OCI-LY3 (cell line): ENCODE measurements at regions not wholly inside any gene's neighbourhood (a gene's known extent, or its start where the extent isn't known, plus 50 kb on each side); places are given as distances from the start of the nearest gene placed in this dataset.

Experiments
- H2AFZ ChIP-seq: fragments of 200-600, 300-600 bp; shearing (Covaris generic); 2 replicates; pipeline ENCODE4 v1.6.0; 2014; ENCODE audit warnings: antibody characterized with exemption, low read depth, low read length
- H3K27ac ChIP-seq: fragments of 200-600, 300-600 bp; sonication (generic); 2 replicates; pipeline ENCODE4 v1.5.1; 2014; ENCODE audit warnings: mild to moderate bottlenecking, low read length, moderate library complexity, mixed read lengths
- H3K27me3 ChIP-seq: fragments of 200-600, 300-600 bp; sonication (generic); 2 replicates; pipeline ENCODE4 v1.6.1; 2014; ENCODE audit warnings: low read depth, low read length, mixed read lengths
- H3K36me3 ChIP-seq: fragments of 200-600, 300-600 bp; sonication (generic); replicated peaks from 2 replicates; pipeline ENCODE3; 2014; ENCODE audit warnings: low read depth, low read length, mixed read lengths
- H3K4me1 ChIP-seq: fragments of 300-600, 200-600 bp; sonication (generic); 2 replicates; pipeline ENCODE4 v1.6.1; 2014; ENCODE audit warnings: low read length, mixed read lengths
- H3K4me2 ChIP-seq: fragments of 200-600, 300-600 bp; sonication (generic); 2 replicates; pipeline ENCODE4 v1.6.1; 2014; ENCODE audit warnings: low read length, mixed read lengths
- H3K4me3 ChIP-seq: fragments of 300-600, 200-600 bp; sonication (generic); 2 replicates; pipeline ENCODE4 v1.5.1; 2014; ENCODE audit warnings: antibody characterized with exemption, mild to moderate bottlenecking, low read length, moderate library complexity
- H3K79me2 ChIP-seq: fragments of 300-600, 200-600 bp; shearing (Covaris generic); 2 replicates; pipeline ENCODE4 v1.6.1; 2014; ENCODE audit warnings: mild to moderate bottlenecking, low read length, mixed read lengths
- H3K9ac ChIP-seq: fragments of 300-600, 200-600 bp; shearing (Covaris generic); 2 replicates; pipeline ENCODE4 v1.6.0; 2014; ENCODE audit warnings: mild to moderate bottlenecking, low read length, moderate library complexity
- H3K9me3 ChIP-seq: fragments of 200-600, 300-600 bp; shearing (Covaris generic); 2 replicates; pipeline ENCODE4 v1.6.1; 2014; ENCODE audit warnings: low read length, mixed read lengths; ENCODE audit not compliant: insufficient read depth
- H4K20me1 ChIP-seq: fragments of 200-600, 300-600 bp; sonication (generic); 2 replicates; pipeline ENCODE4 v1.6.1; 2016; ENCODE audit warnings: low read length, mixed read lengths; ENCODE audit not compliant: insufficient read depth
- CTCF ChIP-seq: fragments of 200-600, 300-600 bp; sonication (generic); IDR thresholded peaks from 2 replicates; pipeline ENCODE4 v1.5.1; 2014; ENCODE audit warnings: antibody characterized with exemption, low read length, low read depth
- EZH2phosphoT487 ChIP-seq: fragments of 200-600 bp; shearing (Covaris generic); IDR thresholded peaks from 2 replicates; pipeline ENCODE4 v1.6.1; 2018; ENCODE audit warnings: antibody characterized with exemption, mixed run types, low read depth

- H3K9ac ChIP-seq: no peak overlapping the region
- H4K20me1 ChIP-seq: no peaks in the 10 kb centered on the region
- no peak for TF ChIP-seq CTCF
- TF ChIP-seq EZH2phosphoT487: no peak
- no peaks in the 10 kb centered on the region for H3K4me1 ChIP-seq
- H3K27ac ChIP-seq: no peak overlapping the region
- no peak overlapping the region for H3K4me3 ChIP-seq
- H3K27me3 ChIP-seq: no peaks in the 10 kb centered on the region
- no peaks in the 10 kb centered on the region for H3K36me3 ChIP-seq
- H2AFZ ChIP-seq: no peak overlapping the region
- no peak overlapping the region for H3K4me2 ChIP-seq
- no peaks in the 10 kb centered on the region for H3K79me2 ChIP-seq
- no peaks in the 10 kb centered on the region for H3K9me3 ChIP-seq
These were observed 396.4 kb upstream of the BOD1L1 start for GRCh38 chr4:14023896-14024295.

GRCh38 chr4:14025111-14025510, 397.6 kb upstream of the BOD1L1 start:
- H4K20me1 ChIP-seq: no peaks in the 10 kb centered on the region
- H3K27me3 ChIP-seq: no peaks in the 10 kb centered on the region
- no peak overlapping the region for H3K4me3 ChIP-seq
- TF ChIP-seq CTCF: no peak
- no peak for TF ChIP-seq EZH2phosphoT487
- no peak overlapping the region for H3K4me2 ChIP-seq
- no peaks in the 10 kb centered on the region for H3K9me3 ChIP-seq
- no peaks in the 10 kb centered on the region for H3K4me1 ChIP-seq
- no peaks in the 10 kb centered on the region for H3K36me3 ChIP-seq
- H3K9ac ChIP-seq: no peak overlapping the region
- no peak overlapping the region for H3K27ac ChIP-seq
- no peak overlapping the region for H2AFZ ChIP-seq
- H3K79me2 ChIP-seq: no peaks in the 10 kb centered on the region

DNA sequence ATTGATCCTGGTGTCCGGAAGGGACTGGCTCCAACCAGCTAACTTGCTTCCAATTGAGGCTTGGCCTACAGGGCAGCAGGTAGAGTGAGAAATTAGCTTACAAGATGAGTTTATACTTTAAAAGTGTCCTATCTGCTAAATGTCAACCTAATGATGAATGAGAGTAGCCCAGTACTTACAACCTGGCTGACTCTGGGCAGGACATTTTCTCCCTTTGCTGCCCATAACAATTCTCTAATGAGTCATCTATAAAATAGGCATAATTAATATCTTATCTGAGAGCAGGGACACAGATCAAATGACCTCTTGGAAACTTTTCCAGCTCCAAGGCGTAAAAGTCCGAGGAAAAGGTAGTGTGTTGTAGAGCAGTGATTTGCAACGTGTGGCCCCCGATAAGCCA, 398.4 kb upstream of the BOD1L1 start:
- TF ChIP-seq CTCF (no peak), EZH2phosphoT487 (no peak)
- no peak overlapping the region for H3K4me2 ChIP-seq
- H3K27ac ChIP-seq: no peak overlapping the region

GRCh38 chr4:14028862-14029261, 401.3 kb upstream of the BOD1L1 start:
- no peak for TF ChIP-seq EZH2phosphoT487
- no peak for TF ChIP-seq CTCF
- H3K9ac ChIP-seq: no peak overlapping the region
- no peak overlapping the region for H3K4me3 ChIP-seq
- H4K20me1 ChIP-seq: no peaks in the 10 kb centered on the region
- no peak overlapping the region for H3K27ac ChIP-seq
- H3K9me3 ChIP-seq: no peaks in the 10 kb centered on the region
- H3K79me2 ChIP-seq: no peaks in the 10 kb centered on the region
- H3K4me1 ChIP-seq: no peaks in the 10 kb centered on the region
- H2AFZ ChIP-seq: no peak overlapping the region
- H3K4me2 ChIP-seq: no peak overlapping the region
- no peaks in the 10 kb centered on the region for H3K27me3 ChIP-seq
- H3K36me3 ChIP-seq: no peaks in the 10 kb centered on the region

More for the DNA sequence above, 398.4 kb upstream of the BOD1L1 start:
- H4K20me1 ChIP-seq: no peaks in the 10 kb centered on the region
- H3K79me2 ChIP-seq: no peaks in the 10 kb centered on the region
- H3K9ac ChIP-seq: no peak overlapping the region
- no peak overlapping the region for H3K4me3 ChIP-seq
- H3K9me3 ChIP-seq: no peaks in the 10 kb centered on the region
- no peaks in the 10 kb centered on the region for H3K27me3 ChIP-seq
- no peaks in the 10 kb centered on the region for H3K36me3 ChIP-seq
- no peak overlapping the region for H2AFZ ChIP-seq
- no peaks in the 10 kb centered on the region for H3K4me1 ChIP-seq
